Thyroid gland (tissue), 4 donors: ENCODE measurements at regions not wholly inside any gene's neighbourhood (a gene's known extent, or its start where the extent isn't known, plus 50 kb on each side); places are given as distances from the start of the nearest gene placed in this dataset.

Experiments used
- DNase-seq, 2 donors: peaks; one replicate each; pipeline ENCODE4 v3.0.0-alpha.2; 2019
- H3K27ac ChIP-seq, 3 donors: fragments of 200-600 bp; sonication (generic); 1 replicate in 2 of 3; 2 replicates in 1 of 3; pipeline ENCODE4 v1.5.1; 2016 to 2019; ENCODE audit warnings: mild to moderate bottlenecking in 1 of 3, moderate library complexity in 1 of 3
- H3K27me3 ChIP-seq: fragments of 200-600 bp; sonication (generic); one replicate; pipeline ENCODE4 v1.5.1; 2019
- H3K36me3 ChIP-seq, 2 donors: fragments of 200-600 bp; sonication (generic); one replicate each; pipeline ENCODE4 v1.5.1; 2016 to 2019
- H3K4me1 ChIP-seq, 2 donors: fragments of 200-600 bp; sonication (generic); one replicate each; pipeline ENCODE4 v1.5.1; 2017 to 2019
- H3K4me3 ChIP-seq, 3 donors: fragments of 200-600 bp; sonication (generic); replicated peaks in 1 of 3; 1 replicate in 2 of 3; 2 replicates in 1 of 3; pipeline ENCODE4 v1.5.1; 2016; ENCODE audit warnings: mild to moderate bottlenecking in 1 of 3
- H3K9me3 ChIP-seq: fragments of 200-600 bp; sonication (generic); one replicate; pipeline ENCODE4 v1.5.1; 2017
- CTCF ChIP-seq, 6 experiments: fragments of 200-600 bp in 3 of 6; fragments of 450-650 bp in 3 of 6; sonication (generic) in 3 of 6; IDR thresholded peaks; one replicate each; pipeline ENCODE4 v1.5.1; 2016 to 2019; ENCODE audit warnings: antibody characterized with exemption in 6 of 6, mild to moderate bottlenecking in 2 of 6, inconsistent platforms in 1 of 6, moderate library complexity in 1 of 6
- POLR2A ChIP-seq, 2 donors: fragments of 450-650 bp; IDR thresholded peaks; one replicate each; pipeline ENCODE4 v1.6.1; 2017; ENCODE audit warnings: antibody characterized with exemption in 2 of 2, mild to moderate bottlenecking in 2 of 2, moderate library complexity in 1 of 2
- WGBS, 2 donors: methylation state at CpG; one replicate each; pipeline ENCODE4 v1.1.5; 2017; 5-methylcytosine and 5-hydroxymethylcytosine counted together
- intact Hi-C: fragments of 100-400 bp; cut with DNase I; formaldehyde crosslinking; loops from one replicate; pipeline ENCODE4 v1.15.1; 2023

GRCh38 chr15:89414571-89414970, 79.9 kb upstream of the POLG start:
- H3K27me3 ChIP-seq, result peaks cover 21% of the 10 kb centered on the region
- H3K4me1 ChIP-seq, result peaks cover 0 to 5% of the 10 kb centered on the region in 2 donors
- no peak overlapping the region for H3K27ac ChIP-seq
- H3K36me3 ChIP-seq, result no peaks in the 10 kb centered on the region
- H3K4me3 ChIP-seq, result no peak overlapping the region
- H3K9me3 ChIP-seq, result no peaks in the 10 kb centered on the region
- WGBS, 2 donors, result 76 to 87% methylated on average over 3 of the region's 3 CpGs
- no peak for DNase-seq
- TF ChIP-seq POLR2A (IDR thresholded peaks at IDR 0.05) (no peak), CTCF (IDR thresholded peaks at IDR 0.05) (no peak)
- intact Hi-C loops, result no loop called here

GRCh38 chr15:89413877-89414276, 79.3 kb upstream of the POLG start:
- Histone ChIP-seq H3K4me3 (no peak overlapping the region), H3K36me3 (no peaks in the 10 kb centered on the region), H3K9me3 (no peaks in the 10 kb centered on the region), H3K4me1 (peaks cover 2 to 9% of the 10 kb centered on the region in 2 donors), H3K27ac (no peak overlapping the region), H3K27me3 (peaks cover 28% of the 10 kb centered on the region)
- WGBS, 2 donors, result 57 to 72% methylated on average over 2 of the region's 2 CpGs
- TF ChIP-seq CTCF (IDR thresholded peaks at IDR 0.05) (no peak), POLR2A (IDR thresholded peaks at IDR 0.05) (no peak)
- DNase-seq, result no peak
- intact Hi-C loops, result no loop called here

GRCh38 chr15:89412905-89413411, 78.3 kb upstream of the POLG start:
- 8% methylated on average over 11 of the region's 11 CpGs for WGBS, 2 donors
- Histone ChIP-seq H3K4me3 (no peak overlapping the region), H3K4me1 (peaks cover 2 to 14% of the 10 kb centered on the region in 2 donors), H3K27me3 (peaks cover 37% of the 10 kb centered on the region), H3K9me3 (no peaks in the 10 kb centered on the region), H3K36me3 (no peaks in the 10 kb centered on the region), H3K27ac (no peak overlapping the region)
- TF ChIP-seq CTCF (IDR thresholded peaks at IDR 0.05) (no peak), POLR2A (IDR thresholded peaks at IDR 0.05) (no peak)
- intact Hi-C loops, result no loop called here
- no peak for DNase-seq

GRCh38 chr15:89410039-89410435, 75.4 kb upstream of the POLG start:
- peaks cover 7 to 21% of the 10 kb centered on the region in 2 donors for H3K4me1 ChIP-seq
- intact Hi-C loops, result no loop called here
- no peak for DNase-seq
- 21 to 28% methylated on average over 16 to 19 of the region's 19 CpGs for WGBS, 2 donors
- H3K27ac ChIP-seq, result no peak overlapping the region
- no peaks in the 10 kb centered on the region for H3K9me3 ChIP-seq
- H3K27me3 ChIP-seq, result peaks cover 48% of the 10 kb centered on the region
- TF ChIP-seq POLR2A (IDR thresholded peaks at IDR 0.05) (no peak), CTCF (IDR thresholded peaks at IDR 0.05) (no peak)
- H3K36me3 ChIP-seq, result no peaks in the 10 kb centered on the region
- H3K4me3 ChIP-seq, result no peak overlapping the region

GRCh38 chr15:89409184-89410038, 74.8 kb upstream of the POLG start:
- H3K9me3 ChIP-seq, result no peaks in the 10 kb centered on the region
- no peak for DNase-seq
- H3K4me3 ChIP-seq, result no peak overlapping the region
- TF ChIP-seq CTCF (IDR thresholded peaks at IDR 0.05) (no peak), POLR2A (IDR thresholded peaks at IDR 0.05) (no peak)
- intact Hi-C loops, result no loop called here
- peaks cover 48% of the 10 kb centered on the region for H3K27me3 ChIP-seq
- no peaks in the 10 kb centered on the region for H3K36me3 ChIP-seq
- H3K27ac ChIP-seq, result no peak overlapping the region
- H3K4me1 ChIP-seq, result peaks cover 7 to 21% of the 10 kb centered on the region in 2 donors
- 4 to 13% methylated on average over 37 to 44 of the region's 56 CpGs for WGBS, 2 donors
